HEK293 (cell line): ENCODE measurements at regions not wholly inside any gene's neighbourhood (a gene's known extent, or its start where the extent isn't known, plus 50 kb on each side); places are given as distances from the start of the nearest gene placed in this dataset.

Experiments used
- KLF9 ChIP-seq: fragments of 450-650 bp; formaldehyde crosslinking; IDR thresholded peaks from 2 replicates; pipeline ENCODE4 v1.5.1; 2016; ENCODE audit warnings: missing biosample characterization, missing genetic modification characterization, low read depth
- MYNN ChIP-seq: fragments of 450-650 bp; formaldehyde crosslinking; IDR thresholded peaks from 2 replicates; pipeline ENCODE4 v1.5.1; 2016; ENCODE audit warnings: missing biosample characterization, missing genetic modification characterization, borderline replicate concordance
- SP7 ChIP-seq: fragments of 450-650 bp; formaldehyde crosslinking; IDR thresholded peaks from 2 replicates; pipeline ENCODE4 v1.5.1; 2016; ENCODE audit warnings: missing biosample characterization, missing genetic modification characterization
- YY1 ChIP-seq: fragments of 450-650 bp; formaldehyde crosslinking; IDR thresholded peaks from 2 replicates; pipeline ENCODE4 v1.5.1; 2018; ENCODE audit warnings: missing biosample characterization, missing genetic modification characterization
- ZNF266 ChIP-seq: fragments of 450-650 bp; formaldehyde crosslinking; IDR thresholded peaks from 2 replicates; pipeline ENCODE4 v1.5.1; 2016; ENCODE audit warnings: missing biosample characterization, missing genetic modification characterization, low read depth
- ZNF324 ChIP-seq: fragments of 450-650 bp; formaldehyde crosslinking; IDR thresholded peaks from 2 replicates; pipeline ENCODE4 v1.5.1; 2016; ENCODE audit warnings: missing biosample characterization, missing genetic modification characterization
- ZNF510 ChIP-seq: fragments of 450-650 bp; formaldehyde crosslinking; IDR thresholded peaks from 2 replicates; pipeline ENCODE4 v1.5.1; 2018; ENCODE audit warnings: mild to moderate bottlenecking, missing genetic modification characterization, missing biosample characterization; ENCODE audit not compliant: insufficient replicate concordance
- ZNF571 ChIP-seq: fragments of 450-650 bp; formaldehyde crosslinking; IDR thresholded peaks from 2 replicates; pipeline ENCODE4 v1.5.0; 2017; ENCODE audit warnings: missing biosample characterization, missing genetic modification characterization
- ZNF660 ChIP-seq: fragments of 450-650 bp; IDR thresholded peaks from 2 replicates; pipeline ENCODE4 v1.5.1; 2018; ENCODE audit warnings: missing biosample characterization, mild to moderate bottlenecking, missing genetic modification characterization
- ZNF670 ChIP-seq: fragments of 450-650 bp; formaldehyde crosslinking; IDR thresholded peaks from 2 replicates; pipeline ENCODE4 v1.5.1; 2016; ENCODE audit warnings: missing biosample characterization, missing genetic modification characterization, low read depth
- ZNF776 ChIP-seq: fragments of 450-650 bp; formaldehyde crosslinking; IDR thresholded peaks from 2 replicates; pipeline ENCODE4 v1.5.0; 2017; ENCODE audit warnings: missing biosample characterization, missing genetic modification characterization, borderline replicate concordance
- TF ChIP-seq, protein P1 (sequence below): fragments of 450-650 bp; formaldehyde crosslinking; IDR thresholded peaks from 2 replicates; pipeline ENCODE4 v1.5.1; 2016; ENCODE audit warnings: missing biosample characterization, missing genetic modification characterization
- TF ChIP-seq, protein P2 (sequence below): fragments of 450-650 bp; formaldehyde crosslinking; IDR thresholded peaks from 2 replicates; pipeline ENCODE4 v1.5.1; 2016; ENCODE audit warnings: missing biosample characterization, missing genetic modification characterization, borderline replicate concordance
- TF ChIP-seq, protein P3 (sequence below): fragments of 450-650 bp; formaldehyde crosslinking; IDR thresholded peaks from 2 replicates; pipeline ENCODE4 v1.5.1; 2016; ENCODE audit warnings: missing biosample characterization, missing genetic modification characterization, borderline replicate concordance
- TF ChIP-seq, protein P4 (sequence below): sonication (generic); formaldehyde crosslinking; IDR thresholded peaks from 2 replicates; pipeline ENCODE4 v1.8.1; 2022; ENCODE audit warnings: mild to moderate bottlenecking, moderate library complexity, missing genetic modification reagents
- TF ChIP-seq, protein P5 (sequence below): fragments of 450-650 bp; formaldehyde crosslinking; IDR thresholded peaks from 2 replicates; pipeline ENCODE4 v1.5.1; 2016; ENCODE audit warnings: missing biosample characterization, missing genetic modification characterization
- TF ChIP-seq, protein P6 (sequence below): fragments of 450-650 bp; formaldehyde crosslinking; IDR thresholded peaks from 2 replicates; pipeline ENCODE4 v1.5.1; 2016; ENCODE audit warnings: missing biosample characterization, missing genetic modification characterization, low read depth
- TF ChIP-seq, protein P7 (sequence below): fragments of 450-650 bp; formaldehyde crosslinking; IDR thresholded peaks from 2 replicates; pipeline ENCODE4 v1.5.1; 2017; ENCODE audit warnings: missing biosample characterization, missing genetic modification characterization

DNA sequence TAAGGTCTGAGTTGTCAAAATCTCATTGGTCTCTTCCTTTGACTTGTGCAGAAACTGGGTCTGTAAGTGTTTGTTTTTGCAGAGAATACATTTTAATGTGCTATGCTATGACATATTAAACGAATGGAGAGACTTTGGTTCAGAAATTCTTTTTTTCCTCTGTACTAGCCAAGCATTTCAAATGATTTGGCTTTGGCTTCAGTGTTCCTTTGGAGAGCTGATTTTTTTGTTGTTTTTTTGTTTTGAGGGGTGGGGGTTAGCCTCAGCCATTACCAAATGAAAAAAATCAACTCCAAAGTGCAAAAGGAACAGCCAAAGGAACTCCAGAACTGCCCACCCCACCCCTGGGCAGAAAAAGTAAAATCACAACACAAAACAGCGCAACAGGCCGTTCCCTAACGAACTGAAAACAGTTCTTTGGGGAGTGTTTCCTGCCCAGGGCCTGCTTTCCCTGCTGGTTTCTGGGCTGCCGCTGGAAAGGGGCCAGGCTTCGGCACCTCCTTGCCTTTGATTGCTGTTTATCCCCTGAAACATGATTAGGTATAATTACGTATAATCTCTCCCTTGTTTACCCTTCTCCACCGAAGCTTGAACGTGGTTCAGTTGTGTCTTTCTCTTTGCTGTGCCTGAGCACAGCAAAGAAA lies 57.6 kb upstream of the NEO1 start (continued):
- TF ChIP-seq MYNN (tag by site-specific recombination) (no peak), ZNF776 (tag by site-specific recombination) (no peak), SP7 (tag by site-specific recombination) (peak; percentile 99), ZNF660 (tag by site-specific recombination) (0 out of 2 replicates have a peak, but pooled peaks have one; percentile 22), YY1 (tag by site-specific recombination) (no peak), ZNF266 (tag by site-specific recombination) (no peak), ZNF571 (tag by site-specific recombination) (no peak), ZNF324 (tag by site-specific recombination) (no peak), ZNF670 (tag by site-specific recombination) (no peak), ZNF510 (tag by site-specific recombination) (no peak), KLF9 (tag by site-specific recombination) (no peak)
- TF ChIP-seq, protein P1, sequence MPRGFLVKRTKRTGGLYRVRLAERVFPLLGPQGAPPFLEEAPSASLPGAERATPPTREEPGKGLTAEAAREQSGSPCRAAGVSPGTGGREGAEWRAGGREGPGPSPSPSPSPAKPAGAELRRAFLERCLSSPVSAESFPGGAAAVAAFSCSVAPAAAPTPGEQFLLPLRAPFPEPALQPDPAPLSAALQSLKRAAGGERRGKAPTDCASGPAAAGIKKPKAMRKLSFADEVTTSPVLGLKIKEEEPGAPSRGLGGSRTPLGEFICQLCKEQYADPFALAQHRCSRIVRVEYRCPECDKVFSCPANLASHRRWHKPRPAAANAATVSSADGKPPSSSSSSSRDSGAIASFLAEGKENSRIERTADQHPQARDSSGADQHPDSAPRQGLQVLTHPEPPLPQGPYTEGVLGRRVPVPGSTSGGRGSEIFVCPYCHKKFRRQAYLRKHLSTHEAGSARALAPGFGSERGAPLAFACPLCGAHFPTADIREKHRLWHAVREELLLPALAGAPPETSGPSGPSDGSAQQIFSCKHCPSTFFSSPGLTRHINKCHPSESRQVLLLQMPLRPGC (tag by site-specific recombination): no peak
- TF ChIP-seq, protein P2, sequence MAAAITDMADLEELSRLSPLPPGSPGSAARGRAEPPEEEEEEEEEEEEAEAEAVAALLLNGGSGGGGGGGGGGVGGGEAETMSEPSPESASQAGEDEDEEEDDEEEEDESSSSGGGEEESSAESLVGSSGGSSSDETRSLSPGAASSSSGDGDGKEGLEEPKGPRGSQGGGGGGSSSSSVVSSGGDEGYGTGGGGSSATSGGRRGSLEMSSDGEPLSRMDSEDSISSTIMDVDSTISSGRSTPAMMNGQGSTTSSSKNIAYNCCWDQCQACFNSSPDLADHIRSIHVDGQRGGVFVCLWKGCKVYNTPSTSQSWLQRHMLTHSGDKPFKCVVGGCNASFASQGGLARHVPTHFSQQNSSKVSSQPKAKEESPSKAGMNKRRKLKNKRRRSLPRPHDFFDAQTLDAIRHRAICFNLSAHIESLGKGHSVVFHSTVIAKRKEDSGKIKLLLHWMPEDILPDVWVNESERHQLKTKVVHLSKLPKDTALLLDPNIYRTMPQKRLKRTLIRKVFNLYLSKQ (tag by site-specific recombination): no peak
- TF ChIP-seq, protein P3, sequence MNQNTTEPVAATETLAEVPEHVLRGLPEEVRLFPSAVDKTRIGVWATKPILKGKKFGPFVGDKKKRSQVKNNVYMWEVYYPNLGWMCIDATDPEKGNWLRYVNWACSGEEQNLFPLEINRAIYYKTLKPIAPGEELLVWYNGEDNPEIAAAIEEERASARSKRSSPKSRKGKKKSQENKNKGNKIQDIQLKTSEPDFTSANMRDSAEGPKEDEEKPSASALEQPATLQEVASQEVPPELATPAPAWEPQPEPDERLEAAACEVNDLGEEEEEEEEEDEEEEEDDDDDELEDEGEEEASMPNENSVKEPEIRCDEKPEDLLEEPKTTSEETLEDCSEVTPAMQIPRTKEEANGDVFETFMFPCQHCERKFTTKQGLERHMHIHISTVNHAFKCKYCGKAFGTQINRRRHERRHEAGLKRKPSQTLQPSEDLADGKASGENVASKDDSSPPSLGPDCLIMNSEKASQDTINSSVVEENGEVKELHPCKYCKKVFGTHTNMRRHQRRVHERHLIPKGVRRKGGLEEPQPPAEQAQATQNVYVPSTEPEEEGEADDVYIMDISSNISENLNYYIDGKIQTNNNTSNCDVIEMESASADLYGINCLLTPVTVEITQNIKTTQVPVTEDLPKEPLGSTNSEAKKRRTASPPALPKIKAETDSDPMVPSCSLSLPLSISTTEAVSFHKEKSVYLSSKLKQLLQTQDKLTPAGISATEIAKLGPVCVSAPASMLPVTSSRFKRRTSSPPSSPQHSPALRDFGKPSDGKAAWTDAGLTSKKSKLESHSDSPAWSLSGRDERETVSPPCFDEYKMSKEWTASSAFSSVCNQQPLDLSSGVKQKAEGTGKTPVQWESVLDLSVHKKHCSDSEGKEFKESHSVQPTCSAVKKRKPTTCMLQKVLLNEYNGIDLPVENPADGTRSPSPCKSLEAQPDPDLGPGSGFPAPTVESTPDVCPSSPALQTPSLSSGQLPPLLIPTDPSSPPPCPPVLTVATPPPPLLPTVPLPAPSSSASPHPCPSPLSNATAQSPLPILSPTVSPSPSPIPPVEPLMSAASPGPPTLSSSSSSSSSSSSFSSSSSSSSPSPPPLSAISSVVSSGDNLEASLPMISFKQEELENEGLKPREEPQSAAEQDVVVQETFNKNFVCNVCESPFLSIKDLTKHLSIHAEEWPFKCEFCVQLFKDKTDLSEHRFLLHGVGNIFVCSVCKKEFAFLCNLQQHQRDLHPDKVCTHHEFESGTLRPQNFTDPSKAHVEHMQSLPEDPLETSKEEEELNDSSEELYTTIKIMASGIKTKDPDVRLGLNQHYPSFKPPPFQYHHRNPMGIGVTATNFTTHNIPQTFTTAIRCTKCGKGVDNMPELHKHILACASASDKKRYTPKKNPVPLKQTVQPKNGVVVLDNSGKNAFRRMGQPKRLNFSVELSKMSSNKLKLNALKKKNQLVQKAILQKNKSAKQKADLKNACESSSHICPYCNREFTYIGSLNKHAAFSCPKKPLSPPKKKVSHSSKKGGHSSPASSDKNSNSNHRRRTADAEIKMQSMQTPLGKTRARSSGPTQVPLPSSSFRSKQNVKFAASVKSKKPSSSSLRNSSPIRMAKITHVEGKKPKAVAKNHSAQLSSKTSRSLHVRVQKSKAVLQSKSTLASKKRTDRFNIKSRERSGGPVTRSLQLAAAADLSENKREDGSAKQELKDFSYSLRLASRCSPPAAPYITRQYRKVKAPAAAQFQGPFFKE (tag by site-specific recombination): no peak
- TF ChIP-seq, protein P4, sequence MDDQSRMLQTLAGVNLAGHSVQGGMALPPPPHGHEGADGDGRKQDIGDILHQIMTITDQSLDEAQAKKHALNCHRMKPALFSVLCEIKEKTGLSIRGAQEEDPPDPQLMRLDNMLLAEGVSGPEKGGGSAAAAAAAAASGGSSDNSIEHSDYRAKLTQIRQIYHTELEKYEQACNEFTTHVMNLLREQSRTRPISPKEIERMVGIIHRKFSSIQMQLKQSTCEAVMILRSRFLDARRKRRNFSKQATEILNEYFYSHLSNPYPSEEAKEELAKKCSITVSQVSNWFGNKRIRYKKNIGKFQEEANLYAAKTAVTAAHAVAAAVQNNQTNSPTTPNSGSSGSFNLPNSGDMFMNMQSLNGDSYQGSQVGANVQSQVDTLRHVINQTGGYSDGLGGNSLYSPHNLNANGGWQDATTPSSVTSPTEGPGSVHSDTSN (CRISPR knock-in tag): no peak
- TF ChIP-seq, protein P5, sequence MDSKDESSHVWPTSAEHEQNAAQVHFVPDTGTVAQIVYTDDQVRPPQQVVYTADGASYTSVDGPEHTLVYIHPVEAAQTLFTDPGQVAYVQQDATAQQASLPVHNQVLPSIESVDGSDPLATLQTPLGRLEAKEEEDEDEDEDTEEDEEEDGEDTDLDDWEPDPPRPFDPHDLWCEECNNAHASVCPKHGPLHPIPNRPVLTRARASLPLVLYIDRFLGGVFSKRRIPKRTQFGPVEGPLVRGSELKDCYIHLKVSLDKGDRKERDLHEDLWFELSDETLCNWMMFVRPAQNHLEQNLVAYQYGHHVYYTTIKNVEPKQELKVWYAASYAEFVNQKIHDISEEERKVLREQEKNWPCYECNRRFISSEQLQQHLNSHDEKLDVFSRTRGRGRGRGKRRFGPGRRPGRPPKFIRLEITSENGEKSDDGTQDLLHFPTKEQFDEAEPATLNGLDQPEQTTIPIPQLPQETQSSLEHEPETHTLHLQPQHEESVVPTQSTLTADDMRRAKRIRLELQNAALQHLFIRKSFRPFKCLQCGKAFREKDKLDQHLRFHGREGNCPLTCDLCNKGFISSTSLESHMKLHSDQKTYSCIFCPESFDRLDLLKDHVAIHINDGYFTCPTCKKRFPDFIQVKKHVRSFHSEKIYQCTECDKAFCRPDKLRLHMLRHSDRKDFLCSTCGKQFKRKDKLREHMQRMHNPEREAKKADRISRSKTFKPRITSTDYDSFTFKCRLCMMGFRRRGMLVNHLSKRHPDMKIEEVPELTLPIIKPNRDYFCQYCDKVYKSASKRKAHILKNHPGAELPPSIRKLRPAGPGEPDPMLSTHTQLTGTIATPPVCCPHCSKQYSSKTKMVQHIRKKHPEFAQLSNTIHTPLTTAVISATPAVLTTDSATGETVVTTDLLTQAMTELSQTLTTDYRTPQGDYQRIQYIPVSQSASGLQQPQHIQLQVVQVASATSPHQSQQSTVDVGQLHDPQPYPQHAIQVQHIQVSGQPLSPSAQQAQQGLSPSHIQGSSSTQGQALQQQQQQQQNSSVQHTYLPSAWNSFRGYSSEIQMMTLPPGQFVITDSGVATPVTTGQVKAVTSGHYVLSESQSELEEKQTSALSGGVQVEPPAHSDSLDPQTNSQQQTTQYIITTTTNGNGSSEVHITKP: no peak
- TF ChIP-seq, protein P6, sequence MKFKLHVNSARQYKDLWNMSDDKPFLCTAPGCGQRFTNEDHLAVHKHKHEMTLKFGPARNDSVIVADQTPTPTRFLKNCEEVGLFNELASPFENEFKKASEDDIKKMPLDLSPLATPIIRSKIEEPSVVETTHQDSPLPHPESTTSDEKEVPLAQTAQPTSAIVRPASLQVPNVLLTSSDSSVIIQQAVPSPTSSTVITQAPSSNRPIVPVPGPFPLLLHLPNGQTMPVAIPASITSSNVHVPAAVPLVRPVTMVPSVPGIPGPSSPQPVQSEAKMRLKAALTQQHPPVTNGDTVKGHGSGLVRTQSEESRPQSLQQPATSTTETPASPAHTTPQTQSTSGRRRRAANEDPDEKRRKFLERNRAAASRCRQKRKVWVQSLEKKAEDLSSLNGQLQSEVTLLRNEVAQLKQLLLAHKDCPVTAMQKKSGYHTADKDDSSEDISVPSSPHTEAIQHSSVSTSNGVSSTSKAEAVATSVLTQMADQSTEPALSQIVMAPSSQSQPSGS (tag by site-specific recombination): no peak
- TF ChIP-seq, protein P7, sequence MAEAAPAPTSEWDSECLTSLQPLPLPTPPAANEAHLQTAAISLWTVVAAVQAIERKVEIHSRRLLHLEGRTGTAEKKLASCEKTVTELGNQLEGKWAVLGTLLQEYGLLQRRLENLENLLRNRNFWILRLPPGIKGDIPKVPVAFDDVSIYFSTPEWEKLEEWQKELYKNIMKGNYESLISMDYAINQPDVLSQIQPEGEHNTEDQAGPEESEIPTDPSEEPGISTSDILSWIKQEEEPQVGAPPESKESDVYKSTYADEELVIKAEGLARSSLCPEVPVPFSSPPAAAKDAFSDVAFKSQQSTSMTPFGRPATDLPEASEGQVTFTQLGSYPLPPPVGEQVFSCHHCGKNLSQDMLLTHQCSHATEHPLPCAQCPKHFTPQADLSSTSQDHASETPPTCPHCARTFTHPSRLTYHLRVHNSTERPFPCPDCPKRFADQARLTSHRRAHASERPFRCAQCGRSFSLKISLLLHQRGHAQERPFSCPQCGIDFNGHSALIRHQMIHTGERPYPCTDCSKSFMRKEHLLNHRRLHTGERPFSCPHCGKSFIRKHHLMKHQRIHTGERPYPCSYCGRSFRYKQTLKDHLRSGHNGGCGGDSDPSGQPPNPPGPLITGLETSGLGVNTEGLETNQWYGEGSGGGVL (tag by site-specific recombination): peak; percentile 19; the same call in 1 of the 2 replicates
